Muscle of leg (tissue), 3 donors: ENCODE measurements at regions not wholly inside any gene's neighbourhood (a gene's known extent, or its start where the extent isn't known, plus 50 kb on each side); places are given as distances from the start of the nearest gene placed in this dataset.

Experiments used
- DNase-seq: peaks from one replicate; pipeline ENCODE4 v3.0.0; 2013
- H3K27ac ChIP-seq: one replicate; pipeline ENCODE4 v1.5.1; 2013; ENCODE audit warnings: mild to moderate bottlenecking, low read length, control low read depth
- H3K27me3 ChIP-seq: one replicate; pipeline ENCODE4 v1.6.1; 2013; ENCODE audit warnings: low read length; ENCODE audit not compliant: control insufficient read depth, insufficient read depth
- H3K36me3 ChIP-seq: one replicate; pipeline ENCODE4 v1.6.1; 2013; ENCODE audit warnings: low read length; ENCODE audit not compliant: control insufficient read depth, insufficient read depth
- H3K4me1 ChIP-seq: one replicate; pipeline ENCODE4 v1.6.1; 2013; ENCODE audit warnings: low read length; ENCODE audit not compliant: control insufficient read depth, insufficient read depth
- H3K4me3 ChIP-seq: one replicate; pipeline ENCODE4 v1.5.1; 2013; ENCODE audit warnings: low read length, control low read depth
- H3K9me3 ChIP-seq: replicated peaks from 2 replicates; pipeline ENCODE4 v1.6.1; 2013; ENCODE audit warnings: low read depth, low read length; ENCODE audit not compliant: control insufficient read depth
- WGBS: methylation state at CpG from one replicate; pipeline ENCODE4 v1.1.5; 2013; ENCODE audit warnings: missing lambda C conversion rate; ENCODE audit not compliant: insufficient coverage; 5-methylcytosine and 5-hydroxymethylcytosine counted together

DNA sequence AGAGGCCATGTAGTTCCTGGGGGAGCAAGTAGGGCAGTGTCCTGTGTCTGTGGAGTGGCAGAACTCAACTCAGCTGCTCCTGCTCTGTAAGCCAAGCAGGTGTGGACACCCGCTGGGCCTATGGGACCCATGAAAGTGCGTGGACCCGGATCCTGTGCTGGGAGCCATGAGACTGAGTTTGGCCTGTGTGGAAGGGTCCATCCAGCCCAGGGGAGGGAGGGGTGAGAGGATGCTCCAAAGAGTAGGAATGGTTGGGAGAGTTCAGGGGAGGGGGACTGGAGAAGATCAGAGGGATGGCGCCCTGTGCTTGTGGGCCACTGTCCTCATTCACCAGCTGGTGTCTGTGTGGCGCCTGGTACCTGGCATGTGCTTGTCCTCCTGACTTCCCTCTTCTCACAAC, 226.4 kb upstream of the HS6ST1 start:
- H3K9me3 ChIP-seq, result no peaks in the 10 kb centered on the region
- DNase-seq, result no peak
- no peak overlapping the region for H3K27ac ChIP-seq
- H3K27me3 ChIP-seq, result no peaks in the 10 kb centered on the region
- WGBS, result 65% methylated on average over 3 of the region's 5 CpGs
- peaks cover 6% of the 10 kb centered on the region for H3K4me1 ChIP-seq
- no peak overlapping the region for H3K4me3 ChIP-seq
- H3K36me3 ChIP-seq, result no peaks in the 10 kb centered on the region

- DNase-seq, result no peak
- H3K4me1 ChIP-seq, result peaks cover 9% of the 10 kb centered on the region
- no peaks in the 10 kb centered on the region for H3K9me3 ChIP-seq
- H3K36me3 ChIP-seq, result no peaks in the 10 kb centered on the region
- no peak overlapping the region for H3K4me3 ChIP-seq
- no peak overlapping the region for H3K27ac ChIP-seq
- no peaks in the 10 kb centered on the region for H3K27me3 ChIP-seq
- 96% methylated on average over 4 of the region's 7 CpGs for WGBS
Measured at GRCh38 chr2:128545829-128546228, 227.2 kb upstream of the HS6ST1 start.

- Histone ChIP-seq H3K4me3 (no peak overlapping the region), H3K9me3 (no peaks in the 10 kb centered on the region), H3K4me1 (peaks cover 24% of the 10 kb centered on the region), H3K27ac (no peak overlapping the region), H3K27me3 (no peaks in the 10 kb centered on the region), H3K36me3 (no peaks in the 10 kb centered on the region)
- 57% methylated on average over 2 of the region's 3 CpGs for WGBS
- DNase-seq, result no peak
Measured at GRCh38 chr2:128547667-128548066, 229.0 kb upstream of the HS6ST1 start.

DNA sequence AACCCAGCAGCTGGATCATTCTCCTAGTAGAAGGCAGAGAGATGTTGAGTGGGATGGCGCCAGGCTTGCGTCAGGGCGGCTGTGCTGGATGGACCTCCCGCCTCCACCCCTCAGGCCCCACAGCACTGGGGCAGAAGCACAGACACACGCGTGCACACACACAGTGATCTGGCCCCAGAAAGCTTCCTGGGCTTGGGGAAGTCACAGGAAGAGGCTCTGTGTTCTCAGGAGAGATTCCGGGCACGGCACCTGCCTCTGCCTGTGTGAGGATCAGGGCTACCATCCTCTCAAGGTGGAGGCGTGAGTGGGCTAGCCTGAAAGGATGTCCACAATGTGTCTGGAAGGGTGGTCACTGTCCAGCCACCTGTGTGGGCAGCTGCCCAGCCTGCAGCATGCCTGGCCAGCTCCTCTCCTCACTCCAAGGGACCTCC, 229.8 kb upstream of the HS6ST1 start:
- H3K4me3 ChIP-seq, result no peak overlapping the region
- H3K36me3 ChIP-seq, result no peaks in the 10 kb centered on the region
- H3K27ac ChIP-seq, result no peak overlapping the region
- no peak for DNase-seq
- no peaks in the 10 kb centered on the region for H3K27me3 ChIP-seq
- WGBS, result 80% methylated on average over 4 of the region's 9 CpGs
- H3K9me3 ChIP-seq, result no peaks in the 10 kb centered on the region
- H3K4me1 ChIP-seq, result peaks cover 27% of the 10 kb centered on the region

DNA sequence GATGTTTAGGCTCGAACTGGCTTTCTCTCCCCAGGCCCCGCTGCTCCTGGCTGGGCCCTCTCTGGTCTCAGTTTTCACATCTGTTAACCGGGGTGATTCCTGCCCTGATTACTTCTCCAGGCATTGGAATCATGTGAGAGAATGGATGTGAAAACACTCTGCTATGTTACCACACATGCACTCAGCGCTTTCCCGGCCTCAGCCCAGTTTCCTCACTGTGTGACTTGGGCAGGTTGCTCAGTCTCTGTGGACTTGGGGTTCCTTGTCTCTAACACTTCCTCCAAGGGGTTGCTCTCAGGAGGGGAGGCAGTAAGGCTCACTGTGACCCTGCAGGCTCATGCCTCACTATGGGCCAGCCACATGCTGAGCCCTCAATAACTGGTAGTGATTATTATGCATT, 230.4 kb upstream of the HS6ST1 start:
- Histone ChIP-seq H3K9me3 (no peaks in the 10 kb centered on the region), H3K36me3 (no peaks in the 10 kb centered on the region), H3K4me1 (peaks cover 27% of the 10 kb centered on the region), H3K27ac (no peak overlapping the region), H3K27me3 (no peaks in the 10 kb centered on the region), H3K4me3 (no peak overlapping the region)
- 60% methylated on average over 1 of the region's 5 CpGs for WGBS
- DNase-seq, result no peak

- Histone ChIP-seq H3K4me3 (no peak overlapping the region), H3K27ac (no peak overlapping the region), H3K4me1 (peaks cover 27% of the 10 kb centered on the region), H3K27me3 (no peaks in the 10 kb centered on the region), H3K36me3 (no peaks in the 10 kb centered on the region), H3K9me3 (peaks cover 4% of the 10 kb centered on the region)
- peak; percentile 45 for DNase-seq
- 78% methylated on average over 6 of the region's 11 CpGs for WGBS
Measured at GRCh38 chr2:128549646-128550260, 231.1 kb upstream of the HS6ST1 start.

- WGBS, result 79% methylated on average over 3 of the region's 6 CpGs
- Histone ChIP-seq H3K27ac (no peak overlapping the region), H3K36me3 (no peaks in the 10 kb centered on the region), H3K4me1 (peaks cover 27% of the 10 kb centered on the region), H3K27me3 (no peaks in the 10 kb centered on the region), H3K4me3 (no peak overlapping the region), H3K9me3 (peaks cover 4% of the 10 kb centered on the region)
- no peak for DNase-seq
Measured at GRCh38 chr2:128550389-128550788, 231.7 kb upstream of the HS6ST1 start.

DNA sequence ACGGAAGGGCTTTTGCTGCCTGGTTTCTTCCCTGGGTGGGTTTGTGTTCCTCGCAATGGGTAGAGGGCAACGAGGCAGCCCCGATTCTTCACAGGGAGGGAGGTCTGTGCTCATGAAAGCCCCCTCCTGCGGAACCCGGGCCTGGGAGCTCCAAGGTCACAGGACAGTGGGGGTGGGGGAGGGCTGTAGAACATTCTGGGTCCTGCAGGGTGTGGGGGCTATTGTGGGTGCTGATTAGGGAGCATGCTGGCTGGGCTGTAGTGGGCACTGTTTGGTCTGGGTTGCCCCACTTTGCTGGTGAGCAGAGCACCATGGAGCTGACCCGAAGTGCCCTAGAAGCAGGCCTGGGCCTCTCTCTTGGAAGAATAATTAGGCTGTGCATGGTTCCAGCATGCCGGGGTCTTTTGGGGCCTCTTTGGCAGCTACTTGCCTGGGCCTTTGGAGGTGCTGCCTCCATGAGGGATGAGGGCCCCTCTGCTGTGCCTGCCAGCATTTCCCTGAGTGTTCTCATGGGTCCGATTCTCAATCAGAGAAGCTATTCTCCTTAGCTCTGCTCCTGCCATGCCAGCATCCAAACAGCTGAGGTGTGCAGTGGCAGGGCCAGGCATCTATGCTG, 232.2 kb upstream of the HS6ST1 start:
- 88% methylated on average over 8 of the region's 9 CpGs for WGBS
- Histone ChIP-seq H3K36me3 (no peaks in the 10 kb centered on the region), H3K4me1 (peaks cover 27% of the 10 kb centered on the region), H3K27me3 (no peaks in the 10 kb centered on the region), H3K4me3 (no peak overlapping the region), H3K9me3 (peaks cover 4% of the 10 kb centered on the region), H3K27ac (no peak overlapping the region)
- DNase-seq, result no peak

GRCh38 chr2:128551435-128551834, 232.8 kb upstream of the HS6ST1 start:
- Histone ChIP-seq H3K36me3 (no peaks in the 10 kb centered on the region), H3K27ac (no peak overlapping the region), H3K27me3 (no peaks in the 10 kb centered on the region), H3K4me3 (no peak overlapping the region), H3K4me1 (peaks cover 27% of the 10 kb centered on the region), H3K9me3 (peaks cover 4% of the 10 kb centered on the region)
- no peak for DNase-seq
- WGBS, result 95% methylated on average over 6 of the region's 7 CpGs

- no peaks in the 10 kb centered on the region for H3K27me3 ChIP-seq
- H3K9me3 ChIP-seq, result peaks cover 4% of the 10 kb centered on the region
- no peaks in the 10 kb centered on the region for H3K36me3 ChIP-seq
- H3K4me3 ChIP-seq, result no peak overlapping the region
- H3K4me1 ChIP-seq, result peaks cover 27% of the 10 kb centered on the region
- WGBS, result 83% methylated on average over 4 of the region's 8 CpGs
- no peak for DNase-seq
- H3K27ac ChIP-seq, result no peak overlapping the region
Measured at GRCh38 chr2:128552141-128552805, 233.6 kb upstream of the HS6ST1 start.
